B cell (primary cell): ENCODE measurements at regions not wholly inside any gene's neighbourhood (a gene's known extent, or its start where the extent isn't known, plus 50 kb on each side); places are given as distances from the start of the nearest gene placed in this dataset.

Experiments used
- ATAC-seq: fragments of 200-7000 bp; cut with Tn5 transposase; one replicate; pipeline ENCODE4 v1.10.0; 2021; ENCODE audit warnings: low read depth, mild to moderate bottlenecking, moderate number of reproducible peaks, moderate library complexity
- CTCF ChIA-PET: fragments of 350-600 bp; sonication (Branson Sonifier 250); formaldehyde crosslinking; loops from one replicate; lab custom pipeline; 2021; ENCODE audit warnings: antibody characterized with exemption, inconsistent platforms; lab: Charles Lee
- POLR2A ChIA-PET: fragments of 350-600 bp; sonication (Branson Sonifier 250); formaldehyde crosslinking; loops from one replicate; lab custom pipeline; 2021; ENCODE audit warnings: antibody characterized with exemption; lab: Charles Lee
- DNase-seq: peaks from one replicate; pipeline ENCODE4 v3.0.0; 2013
- H2AFZ ChIP-seq: 2 replicates; pipeline ENCODE4 v1.6.1; 2012; ENCODE audit warnings: mild to moderate bottlenecking, low read depth, low read length; ENCODE audit not compliant: insufficient read depth, poor library complexity, severe bottlenecking
- H3K27ac ChIP-seq, 2 donors: 1 replicate in 1 of 2; 2 replicates in 1 of 2; pipeline ENCODE4 v1.5.1; 2012 to 2013; ENCODE audit warnings: low read length in 2 of 2, mild to moderate bottlenecking in 2 of 2, moderate library complexity in 1 of 2
- H3K27me3 ChIP-seq, 4 experiments: fragments of 200-600 bp in 1 of 4; sonication (generic) in 1 of 4; replicated peaks in 1 of 4; 1 replicate in 2 of 4; 2 replicates in 2 of 4; pipeline versions ENCODE4 v1.6.1 to v1.7.0; 2013 to 2016; ENCODE audit warnings: low read length in 3 of 4, mild to moderate bottlenecking in 2 of 4, mixed read lengths in 1 of 4, moderate library complexity in 1 of 4; ENCODE audit not compliant: insufficient read depth in 4 of 4, control insufficient read depth in 3 of 4; ENCODE audit errors: control extremely low read depth in 1 of 4
- H3K36me3 ChIP-seq, 2 experiments: replicated peaks in 1 of 2; 1 replicate in 1 of 2; 2 replicates in 1 of 2; pipeline versions ENCODE4 v1.6.1 to v1.7.1; 2013; ENCODE audit warnings: low read length in 1 of 2; ENCODE audit not compliant: insufficient read depth in 2 of 2, control insufficient read depth in 1 of 2; ENCODE audit errors: control extremely low read depth in 1 of 2, extremely low read depth in 1 of 2
- H3K4me1 ChIP-seq, 2 donors: fragments of 200-600 bp in 1 of 2; sonication (generic) in 1 of 2; 1 replicate in 1 of 2; 2 replicates in 1 of 2; pipeline versions ENCODE4 v1.5.1 to v1.6.1; 2013 to 2017; ENCODE audit warnings: low read length in 2 of 2; ENCODE audit not compliant: control insufficient read depth in 2 of 2, insufficient read depth in 2 of 2
- H3K4me2 ChIP-seq: replicated peaks from 2 replicates; pipeline ENCODE3; 2012; ENCODE audit warnings: mild to moderate bottlenecking, low read depth, low read length; ENCODE audit not compliant: poor library complexity, severe bottlenecking
- H3K4me3 ChIP-seq, 5 experiments: fragments of 200-600 bp in 1 of 5; sonication (generic) in 1 of 5; 1 replicate in 3 of 5; 2 replicates in 2 of 5; pipeline versions ENCODE4 v1.5.1 to v1.7.0; 2011 to 2016; ENCODE audit warnings: low read length in 4 of 5, mild to moderate bottlenecking in 4 of 5, low read depth in 2 of 5, control low read depth in 1 of 5, moderate library complexity in 1 of 5; ENCODE audit not compliant: insufficient read depth in 1 of 5; ENCODE audit errors: control extremely low read depth in 1 of 5, extremely low read depth in 1 of 5
- H3K79me2 ChIP-seq: fragments of 200-600 bp; sonication (generic); one replicate; pipeline ENCODE4 v1.6.0; 2016; ENCODE audit warnings: low read length; ENCODE audit not compliant: control insufficient read depth, insufficient read depth
- H3K9ac ChIP-seq: fragments of 200-600 bp; sonication (generic); 2 replicates; pipeline ENCODE4 v1.6.1; 2017; ENCODE audit warnings: mild to moderate bottlenecking, low read length, moderate library complexity
- H3K9me3 ChIP-seq, 3 donors: one replicate each; pipeline versions ENCODE4 v1.6.1 to v1.7.1; 2013; ENCODE audit warnings: low read length in 2 of 3; ENCODE audit not compliant: control insufficient read depth in 2 of 3, insufficient read depth in 1 of 3; ENCODE audit errors: control extremely low read depth in 1 of 3
- H4K20me1 ChIP-seq: 2 replicates; pipeline ENCODE4 v1.6.0; 2012; ENCODE audit warnings: mild to moderate bottlenecking, low read length; ENCODE audit not compliant: insufficient read depth, control insufficient read depth, poor library complexity, severe bottlenecking
- H3K27ac Mint-ChIP-seq: one replicate; pipeline ENCODE4 v1.8.0; 2021; ENCODE audit warnings: mixed read lengths
- H3K27me3 Mint-ChIP-seq: one replicate; pipeline ENCODE4 v1.8.0; 2021; ENCODE audit warnings: mixed read lengths
- H3K4me1 Mint-ChIP-seq: one replicate; pipeline ENCODE4 v1.8.0; 2021; ENCODE audit warnings: mixed read lengths
- H3K4me3 Mint-ChIP-seq: one replicate; pipeline ENCODE4 v1.8.0; 2021; ENCODE audit warnings: mixed read lengths
- H3K9me3 Mint-ChIP-seq: one replicate; pipeline ENCODE4 v1.8.0; 2022; ENCODE audit warnings: mixed read lengths; ENCODE audit not compliant: insufficient read depth
- CTCF ChIP-seq: fragments of 200-600 bp; IDR thresholded peaks from one replicate; pipeline ENCODE4 v1.8.0; 2022; ENCODE audit warnings: antibody characterized with exemption, mild to moderate bottlenecking
- EZH2 ChIP-seq: IDR thresholded peaks from 2 replicates; pipeline ENCODE4 v1.6.1; 2012; ENCODE audit warnings: borderline replicate concordance, low read depth, mild to moderate bottlenecking, moderate library complexity, low read length; ENCODE audit not compliant: insufficient read depth, poor library complexity, severe bottlenecking
- WGBS: methylation state at CpG from one replicate; pipeline ENCODE4 v1.1.5; 2013; ENCODE audit warnings: missing lambda C conversion rate; ENCODE audit not compliant: insufficient coverage; 5-methylcytosine and 5-hydroxymethylcytosine counted together
- intact Hi-C: fragments of 100-400 bp; cut with micrococcal nuclease; formaldehyde crosslinking; loops from one replicate; pipeline ENCODE4 v1.10.0; 2022

- POLR2A ChIA-PET: no interaction called here
- ATAC-seq (no peak), DNase-seq (no peak)
- no peak overlapping the region for H3K4me3 ChIP-seq
- no peaks in the 10 kb centered on the region for H3K79me2 ChIP-seq
- H4K20me1 ChIP-seq: no peaks in the 10 kb centered on the region
- H3K4me1 Mint-ChIP-seq: no peaks in the 10 kb centered on the region
- H3K27me3 Mint-ChIP-seq: no peaks in the 10 kb centered on the region
- no peak overlapping the region for H3K4me2 ChIP-seq
- no peak overlapping the region for H3K27ac ChIP-seq
- no peaks in the 10 kb centered on the region for H3K27me3 ChIP-seq
- CTCF ChIA-PET: no interaction called here
- no peak for TF ChIP-seq EZH2
- no peak for TF ChIP-seq CTCF
- no peaks in the 10 kb centered on the region for H3K4me1 ChIP-seq
- H2AFZ ChIP-seq: no peak overlapping the region
- 100% methylated on average over 1 of the region's 1 CpG for WGBS
- H3K27ac Mint-ChIP-seq: no peak overlapping the region
- intact Hi-C loops: no loop called here
- H3K9me3 Mint-ChIP-seq: no peaks in the 10 kb centered on the region
- no peaks in the 10 kb centered on the region for H3K36me3 ChIP-seq
- no peak overlapping the region for H3K4me3 Mint-ChIP-seq
- no peak overlapping the region for H3K9ac ChIP-seq
- no peaks in the 10 kb centered on the region for H3K9me3 ChIP-seq
These were observed 113.9 kb upstream of the EOLA2 start for GRCh38 chrX:150052226-150052625.

DNA sequence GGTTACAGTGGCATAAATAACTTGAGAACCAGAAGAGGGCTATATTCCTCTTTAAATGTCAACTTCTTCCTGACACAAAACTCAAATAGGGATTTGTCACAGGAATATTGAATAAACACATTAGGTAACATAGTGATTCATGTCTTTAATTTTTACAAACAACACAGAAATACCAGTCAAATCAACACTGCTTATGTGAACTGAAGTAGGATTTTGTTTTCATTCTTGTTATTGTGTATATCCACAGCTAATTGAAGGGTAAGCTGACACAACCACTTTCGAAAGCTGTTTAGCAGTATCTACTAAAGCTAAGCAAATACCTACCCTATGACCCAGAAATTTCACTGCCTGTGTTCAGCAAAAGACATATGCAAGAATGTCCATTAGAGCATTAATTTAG is 120.4 kb upstream of the EOLA2 start:
- Histone ChIP-seq H3K36me3 (no peaks in the 10 kb centered on the region), H2AFZ (no peak overlapping the region), H3K27me3 (no peaks in the 10 kb centered on the region), H3K9me3 (no peaks in the 10 kb centered on the region), H3K79me2 (no peaks in the 10 kb centered on the region), H3K27ac (no peak overlapping the region), H4K20me1 (no peaks in the 10 kb centered on the region), H3K4me2 (no peak overlapping the region), H3K4me1 (no peaks in the 10 kb centered on the region), H3K4me3 (no peak overlapping the region), H3K9ac (no peak overlapping the region)
- H3K4me1 Mint-ChIP-seq: no peaks in the 10 kb centered on the region
- ATAC-seq (no peak), DNase-seq (no peak)
- no peak overlapping the region for H3K27ac Mint-ChIP-seq
- H3K9me3 Mint-ChIP-seq: no peaks in the 10 kb centered on the region
- intact Hi-C loops: no loop called here
- no peak overlapping the region for H3K4me3 Mint-ChIP-seq
- POLR2A ChIA-PET: no interaction called here
- peaks cover 6% of the 10 kb centered on the region for H3K27me3 Mint-ChIP-seq
- TF ChIP-seq EZH2: no peak
- no peak for TF ChIP-seq CTCF
- no CpG with 5 or more reads among the region's 1 CpG for WGBS
- CTCF ChIA-PET: no interaction called here
